AG10803 (cell line): ENCODE measurements at regions not wholly inside any gene's neighbourhood (a gene's known extent, or its start where the extent isn't known, plus 50 kb on each side); places are given as distances from the start of the nearest gene placed in this dataset.

Experiments
- DNase-seq: peaks from one replicate; pipeline ENCODE4 v3.0.0; 2010; ENCODE audit warnings: low read depth
- H3K4me3 ChIP-seq: 2 replicates; pipeline ENCODE4 v1.5.1; 2011; ENCODE audit warnings: mild to moderate bottlenecking, low read length, control low read depth
- CTCF ChIP-seq: conservative IDR thresholded peaks from 2 replicates; pipeline ENCODE4 v1.5.1; 2011; ENCODE audit warnings: mild to moderate bottlenecking, low read length, control low read depth, inconsistent platforms

DNA sequence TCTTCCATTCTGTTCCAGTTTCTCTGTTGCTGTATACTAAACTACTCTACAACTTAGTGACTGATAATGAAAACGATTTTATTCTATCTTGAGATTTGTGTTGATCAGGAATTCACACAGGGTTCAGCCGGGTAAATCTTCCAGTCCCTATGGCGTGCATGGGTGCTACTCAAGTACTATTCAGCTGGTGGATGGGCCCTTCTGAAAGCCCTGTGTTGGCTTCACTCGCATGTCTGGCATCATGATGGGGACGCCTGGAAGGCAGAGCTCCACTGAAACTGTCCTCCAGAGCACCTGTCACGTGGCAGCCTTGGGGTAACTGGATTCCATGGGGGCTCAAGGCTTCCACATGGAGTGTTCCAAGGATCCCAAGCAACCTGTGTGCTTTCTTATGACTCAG lies 86.0 kb upstream of the ZMIZ1 start:
- TF ChIP-seq CTCF: no peak
- no peak for DNase-seq
- no peak overlapping the region for H3K4me3 ChIP-seq

DNA sequence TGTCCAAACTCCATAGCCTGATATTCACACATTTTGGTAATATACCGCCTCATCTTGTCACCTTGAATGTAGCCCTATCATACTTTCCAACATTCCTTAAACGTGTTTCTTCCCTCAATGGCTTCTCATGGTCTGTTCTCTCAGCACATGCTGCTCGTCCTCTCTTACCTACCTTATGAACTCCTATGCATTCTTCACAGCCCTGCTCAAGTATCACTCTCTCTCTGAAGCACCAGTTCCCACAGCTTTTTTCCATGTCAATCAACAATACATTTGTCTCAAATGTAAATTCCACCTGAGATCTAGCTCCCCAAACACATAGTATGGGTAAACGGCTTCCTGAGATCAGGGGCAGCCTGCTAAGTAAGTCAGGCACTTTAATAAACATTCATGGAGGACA lies 85.2 kb upstream of the ZMIZ1 start:
- no peak overlapping the region for H3K4me3 ChIP-seq
- no peak for DNase-seq
- TF ChIP-seq CTCF: no peak

GRCh38 chr10:78985973-78986818 lies 82.6 kb upstream of the ZMIZ1 start:
- no peak for TF ChIP-seq CTCF
- H3K4me3 ChIP-seq: no peak overlapping the region
- peak; percentile 79 for DNase-seq

GRCh38 chr10:78991187-78991586 lies 77.6 kb upstream of the ZMIZ1 start:
- DNase-seq: no peak
- no peak overlapping the region for H3K4me3 ChIP-seq
- TF ChIP-seq CTCF: no peak

GRCh38 chr10:78992333-78992732 lies 76.4 kb upstream of the ZMIZ1 start:
- no peak overlapping the region for H3K4me3 ChIP-seq
- no peak for DNase-seq
- TF ChIP-seq CTCF: no peak

GRCh38 chr10:78993261-78993945 lies 75.4 kb upstream of the ZMIZ1 start:
- no peak overlapping the region for H3K4me3 ChIP-seq
- no peak for TF ChIP-seq CTCF

More at GRCh38 chr10:78993261-78993945, 75.4 kb upstream of the ZMIZ1 start:
- DNase-seq: no peak
